GM18868 (cell line): ENCODE measurements at regions not wholly inside any gene's neighbourhood (a gene's known extent, or its start where the extent isn't known, plus 50 kb on each side); places are given as distances from the start of the nearest gene placed in this dataset.

Experiments used
- ATAC-seq: cut with Tn5 transposase; IDR thresholded peaks from one replicate; pipeline ENCODE4 v1.9.1; 2021; ENCODE audit warnings: mild to moderate bottlenecking, moderate library complexity; ENCODE audit not compliant: unreplicated experiment

DNA sequence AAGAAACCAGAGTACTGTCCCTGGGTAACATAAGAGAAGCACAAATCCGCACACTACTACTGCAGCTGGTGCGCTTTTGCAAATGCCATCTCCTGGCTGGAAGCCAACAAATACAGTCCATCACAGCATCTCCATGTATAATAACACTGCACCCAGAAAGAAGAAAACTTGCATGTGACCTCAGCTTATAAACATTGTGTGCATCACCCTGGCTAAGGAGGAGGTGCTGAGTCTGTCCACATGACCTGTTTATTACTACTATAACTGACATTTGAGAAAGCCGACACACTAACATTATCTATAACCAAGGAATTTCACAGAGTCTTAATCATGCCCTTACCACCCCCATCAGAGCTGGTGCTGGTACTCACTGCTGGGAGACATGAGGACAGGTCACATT is 516.8 kb downstream of the CFAP47 start:
- ATAC-seq = no peak

DNA sequence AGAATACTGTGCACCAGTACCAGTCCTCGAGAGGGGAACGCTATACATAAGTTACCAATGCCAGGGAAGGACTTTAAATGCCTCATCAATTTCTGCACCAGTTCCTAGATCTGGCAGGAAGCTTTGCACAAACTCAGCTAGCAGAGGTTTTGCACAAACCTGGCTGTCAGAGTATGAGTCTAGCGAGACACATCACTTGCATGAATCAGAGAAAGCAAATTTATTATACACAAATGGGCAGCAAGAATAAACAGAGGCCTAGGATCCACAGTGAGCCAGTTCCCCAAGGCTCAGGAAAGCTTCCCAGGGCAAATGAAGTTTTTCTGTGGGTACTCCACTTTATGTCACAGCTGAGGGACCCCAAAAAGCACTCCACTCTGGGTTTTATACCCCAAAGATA is 523.5 kb downstream of the CFAP47 start:
- no peak for ATAC-seq

DNA sequence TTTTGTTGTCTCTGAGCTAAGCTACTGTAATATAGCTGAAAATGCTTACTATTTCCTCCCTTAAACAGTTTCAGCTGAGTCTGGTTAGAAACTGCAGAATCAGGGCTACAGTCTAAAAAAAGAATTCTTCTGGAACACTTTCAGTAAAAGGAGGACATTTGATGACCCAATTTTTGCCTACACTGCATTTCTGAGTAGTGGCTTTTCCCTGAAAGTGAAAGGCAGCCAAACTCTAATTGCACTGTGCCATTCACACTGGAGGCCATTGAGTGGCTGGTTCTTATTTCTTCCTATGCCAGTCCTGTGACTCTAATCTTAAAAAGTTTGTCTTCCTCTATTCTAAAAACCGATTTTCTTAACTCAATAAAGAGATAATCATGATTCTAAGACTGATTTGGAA is 526.0 kb downstream of the CFAP47 start:
- ATAC-seq = no peak

DNA sequence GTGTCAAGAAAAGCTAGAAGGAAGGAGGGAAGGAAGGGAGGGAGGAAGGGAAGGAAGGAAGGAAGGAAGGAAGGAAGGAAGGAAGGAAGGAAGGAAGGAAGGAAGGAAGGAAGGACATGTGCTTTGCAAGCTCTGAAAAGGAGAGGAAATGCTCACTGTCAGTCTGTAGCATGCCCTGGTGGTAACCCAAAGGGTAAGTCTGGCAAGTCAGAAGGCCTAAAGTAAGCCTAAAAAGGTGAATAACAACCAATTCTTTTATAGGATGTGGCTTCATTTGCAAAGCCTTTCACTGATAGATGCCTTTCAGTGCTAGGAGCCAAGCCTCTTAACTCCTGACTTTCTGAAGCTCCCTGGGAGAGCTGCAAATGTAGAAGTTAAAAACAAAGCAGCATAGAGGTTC is 542.6 kb downstream of the CFAP47 start:
- no peak for ATAC-seq

DNA sequence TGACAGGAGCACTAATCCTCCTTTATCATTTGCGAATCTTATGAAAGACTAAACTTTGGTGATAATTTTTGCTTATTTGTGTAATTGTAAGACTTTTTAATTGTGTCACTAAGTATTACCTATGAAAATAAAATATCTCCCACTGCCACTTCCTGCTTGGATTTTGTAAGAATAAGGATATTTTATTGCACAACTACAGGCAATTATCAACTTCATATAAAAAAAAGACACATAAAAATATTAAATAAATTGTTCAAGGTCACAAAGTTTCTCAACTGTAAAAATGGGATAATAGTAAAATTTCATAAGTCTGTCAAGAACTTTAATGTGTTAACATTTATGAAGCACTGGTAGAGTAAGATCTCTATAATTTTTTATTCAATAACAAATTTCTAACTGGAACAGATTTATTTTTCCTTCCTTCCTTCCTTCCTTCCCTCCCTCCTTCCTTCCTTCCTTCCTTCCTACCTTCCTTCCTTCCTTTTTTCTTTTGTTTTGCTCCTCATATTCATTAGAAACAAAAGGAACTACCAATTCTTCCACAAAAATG is 527.6 kb upstream of the FAM47C start:
- ATAC-seq = no peak

DNA sequence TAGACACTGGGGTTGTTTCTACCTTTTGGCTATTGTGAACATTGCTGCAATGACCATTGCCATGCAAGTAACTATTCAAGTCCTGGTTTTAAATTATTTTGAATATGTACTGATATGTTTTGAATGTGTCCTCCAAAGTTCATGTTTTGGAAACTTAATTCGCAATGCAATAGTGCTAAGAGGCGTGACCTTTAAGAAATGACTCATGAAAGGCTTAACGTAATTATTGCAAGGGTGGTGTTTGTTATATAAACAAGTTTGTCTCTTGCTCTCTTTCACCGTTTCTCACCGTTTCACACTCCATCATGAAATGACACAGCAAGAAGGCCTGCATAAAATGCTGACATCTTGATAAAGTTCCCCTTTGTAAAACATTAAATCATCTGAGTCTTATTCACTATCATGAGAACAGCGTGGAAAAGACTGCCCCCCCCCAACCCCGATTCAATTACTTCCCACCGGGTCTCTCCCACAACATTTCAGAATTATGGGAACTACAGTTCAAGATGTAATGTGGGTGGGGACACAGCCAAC is 506.9 kb upstream of the FAM47C start:
- ATAC-seq = no peak

DNA sequence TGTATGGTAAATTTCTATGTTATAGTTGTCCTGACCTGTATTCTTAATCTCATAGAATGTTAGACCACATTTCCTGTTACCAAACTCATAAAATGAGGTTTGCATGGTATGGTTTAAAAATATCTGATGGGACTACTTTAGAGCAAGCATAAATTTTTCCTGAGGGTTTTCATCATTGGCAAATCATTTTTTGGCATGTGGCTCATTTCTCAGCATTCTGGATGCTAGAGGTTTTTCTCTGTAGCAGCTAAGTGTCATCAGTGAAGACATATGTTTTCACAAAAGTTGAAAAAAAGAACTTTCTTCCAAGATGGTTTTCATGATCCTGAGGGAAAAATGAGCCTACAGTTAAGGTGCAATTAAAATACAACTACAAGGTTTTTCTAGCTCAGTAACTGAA is 503.5 kb upstream of the FAM47C start:
- ATAC-seq = no peak

DNA sequence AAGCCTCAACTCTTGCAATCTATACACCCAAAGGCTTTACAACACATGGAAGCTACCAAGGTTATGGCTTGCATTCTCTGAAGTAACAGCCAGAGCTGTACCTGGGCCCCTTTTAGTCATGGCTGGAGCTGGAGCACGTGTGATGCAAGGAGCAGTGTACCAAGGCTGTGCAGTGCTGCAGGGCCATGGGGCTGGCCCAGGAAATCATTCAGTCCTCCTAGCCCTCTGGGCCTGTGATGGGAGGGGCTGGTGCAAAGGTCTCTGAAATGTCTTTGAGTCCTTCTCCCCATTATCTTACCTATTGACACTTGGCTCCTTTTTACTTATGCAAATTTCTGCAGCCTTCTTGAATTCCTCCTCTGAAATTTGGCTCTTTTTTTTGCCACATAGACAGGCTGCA is 500.1 kb upstream of the FAM47C start:
- ATAC-seq = no peak

DNA sequence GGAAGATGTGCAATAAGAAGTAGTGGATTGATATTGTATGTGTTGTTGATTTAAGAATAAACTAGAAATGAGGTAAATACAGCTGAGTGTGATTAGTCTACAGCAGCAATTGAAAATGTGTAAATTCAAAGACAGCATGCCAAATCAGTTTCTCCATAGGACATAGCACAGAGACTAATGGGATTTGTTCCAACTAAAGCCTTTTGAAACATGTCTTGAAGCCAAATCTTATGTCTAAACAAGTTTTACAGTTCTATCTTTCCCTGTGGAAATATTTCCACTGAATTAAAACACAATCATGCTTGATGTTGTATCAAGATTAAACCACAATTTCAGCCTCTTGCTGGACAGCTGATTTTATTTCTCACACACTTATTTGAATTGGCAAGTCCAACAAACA is 497.4 kb upstream of the FAM47C start:
- ATAC-seq = no peak

DNA sequence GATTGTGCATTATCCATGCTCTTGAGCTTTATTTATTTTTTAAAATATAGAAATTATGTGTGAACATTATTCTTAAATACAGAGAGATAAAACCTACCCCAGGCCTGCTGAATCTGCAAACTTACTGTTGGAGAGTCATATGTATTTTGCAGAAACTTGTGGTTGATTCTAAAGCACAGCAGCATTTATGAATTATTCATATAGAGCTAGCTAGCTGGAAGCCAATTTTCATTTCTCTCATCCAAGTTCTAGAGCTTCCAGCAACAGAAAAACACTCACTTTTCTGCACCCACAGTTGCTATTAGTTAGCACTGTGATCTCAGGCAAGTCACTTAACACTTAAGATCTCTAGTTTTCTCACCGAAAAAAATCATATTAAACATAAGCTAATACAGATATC is 479.5 kb upstream of the FAM47C start:
- no peak for ATAC-seq

DNA sequence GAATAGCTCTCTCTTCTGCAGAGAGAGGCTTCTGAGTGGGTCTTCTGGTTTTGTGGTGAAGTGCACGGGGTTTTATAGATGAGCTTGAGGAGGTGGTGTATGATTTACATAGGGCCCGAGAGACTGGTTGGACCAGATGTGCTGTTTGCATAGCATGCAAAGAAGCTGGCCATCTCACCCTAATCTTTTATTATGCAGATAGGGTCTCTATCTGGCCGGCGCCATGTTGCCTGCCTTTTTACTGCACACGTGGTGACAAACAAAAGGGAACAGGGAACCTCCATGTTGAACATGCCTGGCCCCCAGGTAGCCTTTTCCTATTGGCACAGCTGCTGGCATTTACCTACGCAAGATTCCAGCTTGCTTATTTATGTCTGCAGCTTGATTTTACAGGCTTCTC is 473.3 kb upstream of the FAM47C start:
- no peak for ATAC-seq

DNA sequence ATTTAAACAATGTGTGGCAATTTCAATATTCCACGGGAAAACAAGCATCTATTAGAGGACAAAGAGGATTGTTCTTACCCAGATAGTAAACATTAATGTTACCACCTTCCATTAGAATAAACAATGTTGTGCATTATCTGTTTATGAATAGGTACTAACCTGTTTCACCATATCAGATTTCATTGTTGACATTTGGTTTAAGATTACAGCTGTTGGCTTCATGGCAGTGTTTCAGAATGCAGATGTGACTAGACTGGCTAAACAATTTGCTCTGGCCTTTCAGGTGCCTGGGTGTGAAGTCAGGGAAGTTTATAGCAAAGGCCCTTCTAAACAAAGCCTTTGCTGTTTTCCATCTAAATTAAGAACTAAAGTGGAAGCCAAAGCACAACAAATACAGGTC is 464.7 kb upstream of the FAM47C start:
- ATAC-seq = no peak

DNA sequence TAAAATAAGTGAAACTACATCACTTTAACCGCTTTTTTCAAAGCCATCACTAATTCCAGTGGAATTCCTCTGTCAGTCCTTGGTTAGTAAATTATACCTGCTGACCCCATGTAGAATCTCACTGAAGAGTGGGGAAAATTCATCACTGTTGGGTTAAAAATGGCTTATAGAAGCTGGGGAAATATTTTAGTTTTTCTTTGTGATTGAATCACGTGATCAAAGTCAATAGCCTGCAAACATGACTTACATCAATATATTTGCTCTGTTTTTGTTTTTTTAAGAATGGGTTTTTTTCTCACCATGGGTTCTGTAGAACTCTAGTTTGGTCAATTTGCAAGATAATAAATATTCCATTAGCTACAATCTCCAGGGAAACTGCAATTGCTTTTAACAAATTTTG is 445.2 kb upstream of the FAM47C start:
- no peak for ATAC-seq

DNA sequence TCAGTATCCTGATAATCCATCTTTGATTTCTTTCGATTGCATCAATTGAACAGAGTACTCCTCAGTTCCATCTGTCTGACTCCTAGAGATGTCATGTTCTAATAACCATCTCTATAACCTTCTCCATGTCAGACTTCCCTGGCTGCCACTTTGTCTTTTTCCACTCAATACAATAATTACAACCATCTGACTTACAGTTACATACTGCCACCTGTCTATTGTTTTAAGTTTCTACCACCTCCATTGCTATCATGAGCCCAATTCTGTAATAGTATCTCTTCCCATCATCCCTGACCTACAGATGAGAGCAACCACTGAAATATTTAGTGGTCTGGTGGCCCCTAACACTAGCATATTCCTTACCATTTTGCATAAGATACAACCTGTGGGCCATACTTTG is 439.2 kb upstream of the FAM47C start:
- ATAC-seq = no peak

DNA sequence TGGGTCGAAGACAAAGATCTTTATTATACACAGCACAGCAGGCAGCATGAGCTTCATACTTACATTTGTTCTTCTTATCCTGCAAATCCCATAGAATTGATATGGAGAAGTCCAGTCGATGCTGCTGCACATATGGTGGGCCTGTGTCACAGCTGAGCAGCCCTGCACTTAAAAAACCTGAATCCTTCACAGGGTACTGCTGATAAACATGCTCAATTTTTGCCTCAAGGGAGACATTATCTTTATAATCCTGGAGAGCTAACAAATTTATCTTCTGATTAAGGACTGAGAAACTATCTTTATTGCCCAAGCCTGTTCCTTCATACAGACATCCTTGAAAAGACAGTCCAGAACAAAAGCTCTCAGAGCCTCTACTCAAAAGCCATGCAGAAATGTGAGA is 434.4 kb upstream of the FAM47C start:
- no peak for ATAC-seq

DNA sequence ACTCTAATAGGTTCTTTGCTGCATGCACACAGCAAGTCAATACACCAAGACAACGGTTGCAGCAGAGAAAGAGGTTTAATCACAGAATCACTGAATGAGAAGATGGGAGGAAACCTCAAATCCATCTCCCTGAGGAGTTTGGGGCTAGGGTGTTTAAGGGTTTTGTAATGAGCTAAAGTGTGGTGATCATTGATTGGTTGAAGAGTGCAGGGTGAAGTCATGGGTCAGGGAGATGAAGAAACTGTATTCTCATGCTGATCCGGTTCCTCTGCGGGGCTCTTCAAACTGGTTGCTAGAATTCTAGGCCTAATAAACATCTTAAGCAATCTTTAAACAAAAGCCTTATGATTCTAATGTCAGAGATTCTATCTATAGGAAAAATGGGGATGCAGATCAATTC is 432.5 kb upstream of the FAM47C start:
- ATAC-seq = no peak

DNA sequence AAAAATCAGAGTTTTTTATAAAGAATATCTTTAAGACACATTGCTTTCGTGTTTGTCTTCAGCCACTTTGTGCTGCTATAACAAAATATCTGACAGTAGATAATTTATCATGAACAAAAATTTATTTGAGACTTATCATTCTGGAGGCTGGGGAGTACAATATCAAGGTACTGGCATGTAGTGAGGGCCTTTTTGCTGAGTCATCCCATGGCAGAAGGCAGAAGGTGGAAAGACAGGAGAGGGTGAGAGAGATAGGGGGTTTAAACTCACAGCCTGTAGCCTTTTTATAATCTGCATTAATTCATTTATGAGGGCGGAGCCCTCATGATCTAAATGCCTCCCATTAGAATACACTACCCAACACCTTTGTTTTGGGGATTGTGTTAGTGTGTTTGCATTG is 431.2 kb upstream of the FAM47C start:
- no peak for ATAC-seq

DNA sequence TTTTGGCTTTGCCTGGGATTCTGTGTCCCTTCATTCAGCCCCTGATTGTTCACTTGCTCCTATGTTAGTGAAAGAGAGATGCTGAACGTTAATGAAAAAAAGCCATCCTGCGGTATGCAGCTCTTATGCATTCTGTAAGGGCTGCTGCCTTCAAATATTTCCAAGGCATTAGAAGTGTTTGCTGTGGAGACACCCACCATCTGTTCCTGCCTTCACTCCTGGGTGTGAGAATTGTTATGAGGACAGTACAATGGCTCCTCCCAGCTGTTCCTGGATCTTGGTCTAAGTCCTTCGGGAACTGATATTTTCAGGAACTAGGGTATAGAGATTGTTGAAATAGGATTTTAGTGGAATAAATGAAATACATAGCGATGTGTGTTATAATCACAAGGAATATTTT is 427.1 kb upstream of the FAM47C start:
- no peak for ATAC-seq

DNA sequence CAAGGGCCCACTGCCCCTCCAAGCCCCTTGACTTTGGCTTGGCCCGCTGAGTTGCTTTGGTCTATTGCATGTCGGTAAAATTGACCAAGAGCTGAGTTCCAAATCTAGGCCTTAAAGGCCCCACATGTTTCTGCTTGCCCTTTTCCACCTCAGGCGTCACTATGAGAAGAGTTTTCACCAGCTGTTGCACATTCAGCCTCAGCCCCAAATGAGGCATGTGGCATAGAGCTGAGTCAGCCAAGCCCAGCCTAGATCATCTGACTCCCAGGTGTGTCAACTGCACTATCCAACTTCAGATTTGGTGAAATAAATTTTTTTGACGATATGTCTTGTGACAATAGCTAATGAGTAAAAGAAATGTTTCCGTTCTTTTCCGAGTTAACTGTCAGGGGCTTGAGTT is 424.5 kb upstream of the FAM47C start:
- ATAC-seq = no peak

DNA sequence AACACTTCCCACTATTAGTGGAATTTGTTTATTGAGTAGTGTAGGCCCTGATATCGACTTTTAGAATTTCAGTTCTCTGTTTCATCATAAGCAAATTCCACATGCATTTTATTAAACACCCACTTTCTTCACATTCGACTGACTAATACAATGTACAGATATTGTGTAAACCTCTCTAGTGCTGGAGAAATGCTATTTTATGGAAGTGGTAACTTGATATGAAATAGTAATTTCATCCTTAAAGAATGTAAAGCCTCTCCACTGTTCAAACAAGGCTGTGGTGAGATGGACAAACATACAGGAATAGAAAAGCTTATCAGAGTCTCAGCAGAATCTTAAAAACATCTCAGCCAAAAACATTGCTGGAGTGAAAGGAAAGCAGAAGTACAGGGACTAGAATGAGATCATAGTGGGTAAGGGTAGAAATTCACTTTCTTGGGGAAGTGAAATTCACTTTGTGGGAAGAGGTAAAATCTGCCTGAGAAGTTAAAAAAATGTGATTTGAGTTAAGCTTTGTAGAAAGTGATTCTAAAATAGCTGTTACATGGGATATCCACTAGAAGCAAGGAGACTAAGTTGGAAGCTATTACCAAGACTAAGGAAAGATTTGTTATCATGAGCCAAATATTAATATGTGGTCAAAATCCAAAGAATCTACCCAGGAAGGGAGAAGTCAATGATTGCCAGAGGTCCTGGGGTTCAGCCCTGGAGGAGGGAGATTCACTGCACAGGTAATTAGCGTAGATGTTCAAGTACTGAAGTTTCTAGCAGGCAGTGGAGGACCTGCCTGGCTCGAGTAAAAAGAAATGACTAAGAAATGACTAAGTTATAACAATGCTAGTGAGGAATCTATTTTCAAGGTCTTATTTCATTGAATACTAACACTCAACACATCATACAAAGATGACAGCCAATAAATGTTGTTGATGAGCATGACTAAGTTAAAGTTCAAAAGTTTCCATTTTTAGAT is 398.3 kb upstream of the FAM47C start:
- ATAC-seq = peak; percentile 71

DNA sequence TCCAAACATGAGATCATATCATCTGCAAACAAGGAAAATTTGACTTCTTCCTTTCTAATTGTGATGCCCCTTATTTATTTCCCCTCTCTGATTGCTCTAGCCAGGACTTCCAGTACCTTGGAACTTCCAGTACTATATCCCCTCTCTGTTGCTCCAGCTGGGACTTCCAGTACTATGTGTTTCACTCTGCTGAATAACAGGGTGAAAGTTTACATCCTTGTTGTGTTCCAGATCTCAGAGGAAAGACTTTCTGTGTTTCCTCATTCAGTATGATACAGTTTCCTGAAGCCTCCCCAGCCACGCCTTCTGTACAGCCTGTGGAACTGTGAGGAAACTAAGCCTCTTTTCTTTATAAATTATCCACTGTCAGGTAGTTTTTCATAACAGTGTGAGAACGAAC is 381.3 kb upstream of the FAM47C start:
- ATAC-seq = no peak

DNA sequence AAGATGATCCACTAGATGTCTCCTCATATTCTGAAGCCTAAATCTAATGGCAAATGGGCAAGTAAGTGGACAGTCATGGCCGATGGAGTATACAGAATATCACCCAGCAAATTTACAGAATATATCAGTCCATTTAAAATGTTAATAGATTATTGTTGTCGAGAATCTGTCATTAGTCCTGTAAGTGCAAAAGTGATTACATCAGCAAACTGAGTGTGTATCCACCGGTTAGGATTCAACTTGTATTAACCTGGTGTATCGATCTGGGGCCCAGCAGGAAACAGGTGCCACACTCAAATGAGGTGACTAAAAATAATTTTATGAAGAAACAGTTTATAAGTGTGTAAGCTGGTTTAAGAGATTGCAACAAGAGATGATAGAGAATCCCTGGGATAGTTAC is 367.9 kb upstream of the FAM47C start:
- no peak for ATAC-seq
